Epithelial cell of proximal tubule (primary cell): ENCODE measurements at regions not wholly inside any gene's neighbourhood (a gene's known extent, or its start where the extent isn't known, plus 50 kb on each side); places are given as distances from the start of the nearest gene placed in this dataset.
"Not testable (repeated sequence)": the region's sequence is repeated elsewhere in the genome, so short reads cannot be mapped to it uniquely, and the experiment has no call there.

Source experiments
- DNase-seq: peaks from one replicate; pipeline ENCODE4 v3.0.0-alpha.2; 2011; ENCODE audit warnings: low read depth
- H3K4me3 ChIP-seq: 2 replicates; pipeline ENCODE4 v1.5.1; 2011; ENCODE audit warnings: low read depth, mild to moderate bottlenecking, low read length
- TF ChIP-seq, protein P1 (sequence below): conservative IDR thresholded peaks from 2 replicates; pipeline ENCODE4 v1.5.1; 2012; ENCODE audit warnings: low read depth, mild to moderate bottlenecking, low read length

GRCh38 chr5:67748165-67748690 lies 467.3 kb upstream of the PIK3R1 start:
- H3K4me3 ChIP-seq: no peak overlapping the region
- TF ChIP-seq, protein P1, sequence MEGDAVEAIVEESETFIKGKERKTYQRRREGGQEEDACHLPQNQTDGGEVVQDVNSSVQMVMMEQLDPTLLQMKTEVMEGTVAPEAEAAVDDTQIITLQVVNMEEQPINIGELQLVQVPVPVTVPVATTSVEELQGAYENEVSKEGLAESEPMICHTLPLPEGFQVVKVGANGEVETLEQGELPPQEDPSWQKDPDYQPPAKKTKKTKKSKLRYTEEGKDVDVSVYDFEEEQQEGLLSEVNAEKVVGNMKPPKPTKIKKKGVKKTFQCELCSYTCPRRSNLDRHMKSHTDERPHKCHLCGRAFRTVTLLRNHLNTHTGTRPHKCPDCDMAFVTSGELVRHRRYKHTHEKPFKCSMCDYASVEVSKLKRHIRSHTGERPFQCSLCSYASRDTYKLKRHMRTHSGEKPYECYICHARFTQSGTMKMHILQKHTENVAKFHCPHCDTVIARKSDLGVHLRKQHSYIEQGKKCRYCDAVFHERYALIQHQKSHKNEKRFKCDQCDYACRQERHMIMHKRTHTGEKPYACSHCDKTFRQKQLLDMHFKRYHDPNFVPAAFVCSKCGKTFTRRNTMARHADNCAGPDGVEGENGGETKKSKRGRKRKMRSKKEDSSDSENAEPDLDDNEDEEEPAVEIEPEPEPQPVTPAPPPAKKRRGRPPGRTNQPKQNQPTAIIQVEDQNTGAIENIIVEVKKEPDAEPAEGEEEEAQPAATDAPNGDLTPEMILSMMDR: no peak

GRCh38 chr5:67747096-67747495 lies 468.5 kb upstream of the PIK3R1 start:
- no peak for DNase-seq
- TF ChIP-seq, protein P1: no peak
- H3K4me3 ChIP-seq: no peak overlapping the region

More at GRCh38 chr5:67748165-67748690, 467.3 kb upstream of the PIK3R1 start:
- DNase-seq: no peak

- not testable (repeated sequence) for H3K4me3 ChIP-seq, DNase-seq
These were observed 468.9 kb upstream of the PIK3R1 start for GRCh38 chr5:67746608-67747007.

GRCh38 chr5:67746103-67746502 lies 469.5 kb upstream of the PIK3R1 start:
- no peak overlapping the region for H3K4me3 ChIP-seq
- no peak for DNase-seq
- TF ChIP-seq, protein P1: no peak

DNA sequence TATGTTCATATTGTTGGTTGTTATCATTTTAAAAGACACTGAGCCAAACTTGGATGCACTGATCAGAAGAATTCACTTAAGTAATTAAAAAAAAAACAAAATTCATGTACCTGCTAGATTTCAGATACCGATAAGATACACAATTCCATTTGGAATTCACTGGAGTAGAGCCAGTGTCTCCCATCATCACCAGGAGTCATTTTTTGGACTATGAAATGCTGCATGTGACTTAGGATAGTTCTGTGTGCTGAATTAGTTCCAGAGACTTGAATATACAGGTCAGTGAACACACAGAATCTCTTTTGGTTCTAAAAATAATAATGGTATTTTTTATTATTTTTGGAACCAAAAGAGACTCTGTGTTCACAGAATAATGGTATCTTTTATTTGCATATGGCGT lies 482.6 kb upstream of the PIK3R1 start:
- DNase-seq: no peak

GRCh38 chr5:67732471-67732870 lies 483.1 kb upstream of the PIK3R1 start:
- no peak overlapping the region for H3K4me3 ChIP-seq
- DNase-seq: no peak
- TF ChIP-seq, protein P1: no peak

More for the DNA sequence above, 482.6 kb upstream of the PIK3R1 start:
- H3K4me3 ChIP-seq: no peak overlapping the region
- TF ChIP-seq, protein P1: no peak

- TF ChIP-seq, protein P1: no peak
- no peak for DNase-seq
- H3K4me3 ChIP-seq: no peak overlapping the region
These were observed 483.7 kb upstream of the PIK3R1 start for GRCh38 chr5:67731886-67732285.
